ENCODE measurements at regions not wholly inside any gene's neighbourhood (a gene's known extent, or its start where the extent isn't known, plus 50 kb on each side); places are given as distances from the start of the nearest gene placed in this dataset.

DNA sequence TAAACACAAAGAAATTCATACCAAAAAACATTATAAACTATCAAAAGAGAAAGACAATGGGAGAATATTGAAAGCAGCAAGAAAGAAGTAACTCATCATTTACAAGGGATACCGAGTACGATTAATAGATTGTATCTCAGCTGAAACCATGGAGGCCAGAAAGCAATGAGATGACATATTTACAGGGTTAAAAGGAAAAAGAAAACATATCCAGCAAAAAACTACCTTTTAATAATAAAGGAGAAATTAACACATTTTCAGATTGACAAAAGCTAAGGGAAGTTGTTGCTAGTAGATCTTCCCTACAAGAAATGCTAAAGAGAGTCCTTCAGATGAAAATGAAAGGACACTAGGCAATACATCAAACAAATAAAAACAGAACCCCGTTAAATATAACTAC is 364.8 kb upstream of the TNC start:
- no peak for DNase-seq (ENCODE audit: extremely low read depth, low read depth)
- TF ChIP-seq CTCF (IDR thresholded peaks at IDR 0.05; ENCODE audit: low read depth, low read length): no peak

GRCh38 chr9:115492869-115493268 is 374.9 kb upstream of the TNC start:
- no peak for TF ChIP-seq CTCF (IDR thresholded peaks at IDR 0.05; ENCODE audit: low read depth, low read length)
- DNase-seq (ENCODE audit: extremely low read depth, low read depth): no peak

DNA sequence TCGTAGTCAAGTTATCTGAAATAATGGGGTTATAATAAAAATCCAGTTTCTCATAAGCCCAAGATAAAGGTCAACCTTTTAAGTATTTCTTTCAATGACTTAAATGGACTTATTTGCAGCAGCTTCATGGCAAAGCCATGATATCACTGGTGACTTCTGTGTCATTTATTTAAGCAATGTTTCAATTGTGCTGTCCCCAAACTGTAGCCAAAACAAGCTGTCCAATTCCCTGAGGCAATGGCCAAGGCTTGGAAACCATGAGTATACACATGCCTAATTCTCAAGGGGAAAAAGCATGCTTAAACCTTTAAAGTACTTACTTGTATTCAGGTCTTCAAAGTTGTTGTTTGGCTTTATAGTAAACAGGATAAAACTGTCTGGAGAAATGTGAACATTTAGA is 376.4 kb upstream of the TNC start:
- DNase-seq (ENCODE audit: extremely low read depth, low read depth): no peak

DNA sequence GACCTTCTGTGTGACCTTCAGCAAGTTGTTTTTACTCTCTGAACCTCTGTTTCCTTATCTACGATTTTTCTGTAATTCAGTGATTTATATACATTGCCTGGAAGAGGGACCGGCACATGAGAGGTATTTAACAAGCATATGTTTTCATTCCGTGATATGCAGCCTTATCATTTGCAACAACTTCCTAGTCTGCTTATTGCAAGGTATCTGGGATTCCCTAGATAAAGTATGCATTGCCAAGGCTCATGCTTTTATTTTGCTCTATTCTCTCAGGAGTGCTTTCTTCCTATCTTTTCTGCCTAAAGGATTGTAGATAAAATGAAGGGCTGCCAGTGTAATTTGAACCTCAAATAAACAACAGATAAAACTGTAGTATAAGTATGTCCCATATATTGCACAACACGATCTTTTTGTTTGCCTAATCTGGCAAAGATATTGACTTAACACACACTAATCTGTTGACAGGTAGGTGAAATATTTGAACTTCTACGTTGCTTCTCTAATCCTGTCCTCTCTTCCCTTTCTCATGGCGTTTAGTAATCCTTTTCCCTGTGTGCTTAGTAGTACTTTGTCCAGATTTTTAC is 377.2 kb upstream of the TNC start:
- no peak for DNase-seq (ENCODE audit: extremely low read depth, low read depth)
- TF ChIP-seq CTCF (IDR thresholded peaks at IDR 0.05; ENCODE audit: low read depth, low read length): no peak

More for the DNA sequence above, 376.4 kb upstream of the TNC start:
- no peak for TF ChIP-seq CTCF (IDR thresholded peaks at IDR 0.05; ENCODE audit: low read depth, low read length)

GRCh38 chr9:115495836-115496235 is 377.9 kb upstream of the TNC start:
- DNase-seq (ENCODE audit: extremely low read depth, low read depth): no peak
- TF ChIP-seq CTCF (IDR thresholded peaks at IDR 0.05; ENCODE audit: low read depth, low read length): no peak

DNA sequence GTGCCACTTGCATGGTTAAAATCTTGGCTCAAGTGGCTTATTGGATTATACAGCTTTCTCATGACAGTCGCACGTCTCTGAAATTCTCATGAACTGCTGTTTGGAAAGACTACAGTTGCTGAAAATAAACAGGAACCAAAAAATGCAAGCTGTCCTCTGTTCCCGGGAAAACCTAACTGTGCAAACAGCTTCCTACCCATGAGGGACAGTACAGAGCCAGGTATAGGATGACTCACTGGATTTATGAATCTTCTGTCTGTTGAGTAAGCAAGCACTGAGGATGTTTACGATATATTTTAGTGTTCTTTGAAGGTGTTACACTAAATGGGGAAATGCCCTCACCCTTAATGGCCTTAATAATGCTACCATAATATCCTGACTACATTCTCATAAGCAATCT is 380.3 kb upstream of the TNC start:
- no peak for TF ChIP-seq CTCF (IDR thresholded peaks at IDR 0.05; ENCODE audit: low read depth, low read length)
- DNase-seq (ENCODE audit: extremely low read depth, low read depth): no peak

DNA sequence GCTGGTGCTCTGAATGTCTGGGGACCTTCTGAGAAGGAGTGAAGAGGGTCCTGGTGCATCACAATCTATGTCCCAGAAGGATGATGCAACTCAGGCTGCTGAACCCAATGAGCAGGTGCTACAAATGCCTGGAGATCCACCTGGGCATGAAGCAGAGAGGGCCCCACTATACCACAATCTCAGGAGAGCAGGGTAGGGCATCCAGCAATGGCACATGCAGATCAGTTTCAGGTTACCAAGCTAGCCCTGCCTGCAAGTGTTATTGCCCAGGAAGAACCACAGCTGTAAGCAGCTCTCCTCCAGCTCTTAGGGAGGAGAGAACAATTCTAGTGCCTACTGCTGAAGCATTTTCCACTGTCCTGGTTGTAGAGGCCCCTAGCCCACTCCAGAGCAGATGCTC is 389.2 kb upstream of the TNC start:
- no peak for DNase-seq (ENCODE audit: extremely low read depth, low read depth)
- no peak for TF ChIP-seq CTCF (IDR thresholded peaks at IDR 0.05; ENCODE audit: low read depth, low read length)

Data from AG09319 (cell line).